Panc1 (cell line): ENCODE measurements at regions not wholly inside any gene's neighbourhood (a gene's known extent, or its start where the extent isn't known, plus 50 kb on each side); places are given as distances from the start of the nearest gene placed in this dataset.

ENCODE experiments used
- ATAC-seq: fragments of 200-7000 bp; cut with Tn5 transposase; 2 replicates; pipeline ENCODE4 v1.9.1; 2020; ENCODE audit warnings: mild to moderate bottlenecking, moderate library complexity
- BruUV-seq: library from RNA; stranded (reverse); fragments of 400-500 nt; replicated peaks from 2 replicates; lab custom pipeline; 2021; lab: Mats Ljungman, UMichigan
- CTCF ChIA-PET: fragments of 300-600 bp; sonication (Branson Sonifier 250); formaldehyde crosslinking; loops from one replicate; lab custom pipeline; 2022; ENCODE audit warnings: antibody characterized with exemption; lab: Charles Lee
- POLR2A ChIA-PET: fragments of 300-600 bp; sonication (Branson Sonifier 250); formaldehyde crosslinking; loops from one replicate; lab custom pipeline; 2022; ENCODE audit warnings: antibody characterized with exemption; lab: Charles Lee
- DNase-seq: peaks from one replicate; pipeline ENCODE4 v3.0.0-alpha.2; 2010; ENCODE audit warnings: low read depth, low spot score
- H3K27ac ChIP-seq: 2 replicates; pipeline ENCODE4 v1.5.1; 2011; ENCODE audit warnings: mild to moderate bottlenecking, low read length, inconsistent platforms
- H3K27me3 ChIP-seq: fragments of 200-500 bp; sonication (Bioruptor generic); 2 replicates; pipeline ENCODE4 v1.6.0; 2014; ENCODE audit warnings: low read length, inconsistent platforms; ENCODE audit not compliant: control insufficient read depth, insufficient read depth
- H3K36me3 ChIP-seq: fragments of 200-500 bp; sonication (Bioruptor generic); 2 replicates; pipeline ENCODE4 v1.5.1; 2014; ENCODE audit warnings: inconsistent platforms, mild to moderate bottlenecking, low read length, moderate library complexity; ENCODE audit not compliant: control insufficient read depth, insufficient read depth
- H3K4me1 ChIP-seq: 2 replicates; pipeline ENCODE4 v1.5.1; 2011; ENCODE audit warnings: inconsistent platforms, mild to moderate bottlenecking, low read length, moderate library complexity; ENCODE audit not compliant: control insufficient read depth, insufficient read depth
- H3K4me3 ChIP-seq, 2 experiments: 2 replicates each; pipeline ENCODE4 v1.5.1; 2011 to 2012; ENCODE audit warnings: low read depth in 2 of 2, low read length in 2 of 2, mild to moderate bottlenecking in 2 of 2, inconsistent platforms in 1 of 2, moderate library complexity in 1 of 2
- H3K9me3 ChIP-seq: fragments of 200-500 bp; sonication (Bioruptor generic); 2 replicates; pipeline ENCODE4 v1.5.1; 2014; ENCODE audit warnings: low read depth, mild to moderate bottlenecking, inconsistent platforms, low read length, moderate library complexity; ENCODE audit not compliant: control insufficient read depth, insufficient read depth
- POLR2AphosphoS5 ChIP-seq: IDR thresholded peaks from 2 replicates; pipeline ENCODE4 v1.6.1; 2012; ENCODE audit warnings: mild to moderate bottlenecking, low read depth, low read length, moderate library complexity
- SIN3A ChIP-seq: IDR thresholded peaks from 2 replicates; pipeline ENCODE4 v1.6.1; 2012; ENCODE audit warnings: low read depth, mild to moderate bottlenecking, low read length, moderate library complexity, borderline replicate concordance; ENCODE audit not compliant: insufficient read depth
- TCF7L2 ChIP-seq: IDR thresholded peaks from 2 replicates; pipeline ENCODE4 v1.6.1; 2011; ENCODE audit warnings: mild to moderate bottlenecking, low read depth, low read length, inconsistent platforms
- in situ Hi-C: cut with HindIII; loops from 2 replicates; pipeline ENCODE4 v1.10.0; 2016; ENCODE audit warnings: low sequenced_read_pairs, low pct_unique_long_range_greater_than_20kb
- intact Hi-C: fragments of 100-400 bp; cut with micrococcal nuclease; formaldehyde crosslinking; loops from one replicate; pipeline ENCODE4 v1.10.0; 2022; ENCODE audit not compliant: unreplicated experiment
- TF ChIP-seq, protein P1 (sequence below), 2 experiments: IDR thresholded peaks; 2 replicates each; pipeline ENCODE4 v1.6.1; 2011 to 2012; ENCODE audit warnings: low read depth in 2 of 2, control low read depth in 1 of 2, low read length in 1 of 2, mild to moderate bottlenecking in 1 of 2, moderate library complexity in 1 of 2; ENCODE audit not compliant: insufficient read depth in 1 of 2
- TF ChIP-seq, protein P2 (sequence below): fragments of 450-650 bp; IDR thresholded peaks from 2 replicates; pipeline ENCODE4 v1.5.1; 2017; ENCODE audit warnings: mild to moderate bottlenecking

DNA sequence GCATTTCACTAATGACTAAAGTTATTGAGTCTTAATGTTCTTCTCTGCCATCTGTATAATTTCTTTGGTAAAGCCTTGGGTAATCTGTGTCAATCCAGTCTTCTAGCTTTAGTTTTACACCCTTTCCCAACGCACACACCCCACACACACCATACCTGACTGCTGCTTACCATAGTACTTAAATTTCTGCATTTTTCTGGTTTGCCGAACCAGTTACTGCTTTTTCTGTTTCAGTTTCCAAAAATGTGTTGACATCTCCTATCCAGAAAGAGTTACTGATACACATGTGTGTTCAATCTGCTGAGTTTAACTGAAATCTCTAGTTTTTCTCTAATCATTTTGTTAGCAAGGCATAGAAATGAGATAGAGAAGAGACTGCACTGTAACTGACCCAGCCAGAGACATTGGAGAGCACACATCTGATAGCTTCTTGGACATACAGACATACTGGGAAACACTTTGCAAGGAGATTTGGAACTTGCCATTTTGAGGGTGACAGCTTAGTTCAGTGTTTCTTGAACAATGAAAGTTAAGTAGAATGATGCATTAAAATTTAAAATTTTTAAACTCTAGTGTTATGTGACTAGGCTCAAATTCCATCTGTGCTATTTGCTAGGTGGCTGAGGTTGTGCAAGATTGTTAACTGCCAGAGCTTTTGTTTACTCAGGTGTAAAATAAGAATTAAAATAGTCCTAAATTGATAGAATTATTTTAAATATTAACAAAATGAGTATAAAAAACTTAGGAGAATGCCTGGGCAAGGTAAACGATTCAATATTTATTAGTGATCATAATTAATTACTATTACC lies 807.6 kb downstream of the DNAJB9 start:
- in situ Hi-C loops, result no loop called here
- DNase-seq (no peak), ATAC-seq (no peak)
- ChIA-PET POLR2A (no interaction called here), CTCF (no interaction called here)
- H3K9me3 ChIP-seq, result no peaks in the 10 kb centered on the region
- no peaks in the 10 kb centered on the region for H3K4me1 ChIP-seq
- intact Hi-C loops, result no loop called here
- BruUV-seq, result no TSS peak
- TF ChIP-seq, protein P1, sequence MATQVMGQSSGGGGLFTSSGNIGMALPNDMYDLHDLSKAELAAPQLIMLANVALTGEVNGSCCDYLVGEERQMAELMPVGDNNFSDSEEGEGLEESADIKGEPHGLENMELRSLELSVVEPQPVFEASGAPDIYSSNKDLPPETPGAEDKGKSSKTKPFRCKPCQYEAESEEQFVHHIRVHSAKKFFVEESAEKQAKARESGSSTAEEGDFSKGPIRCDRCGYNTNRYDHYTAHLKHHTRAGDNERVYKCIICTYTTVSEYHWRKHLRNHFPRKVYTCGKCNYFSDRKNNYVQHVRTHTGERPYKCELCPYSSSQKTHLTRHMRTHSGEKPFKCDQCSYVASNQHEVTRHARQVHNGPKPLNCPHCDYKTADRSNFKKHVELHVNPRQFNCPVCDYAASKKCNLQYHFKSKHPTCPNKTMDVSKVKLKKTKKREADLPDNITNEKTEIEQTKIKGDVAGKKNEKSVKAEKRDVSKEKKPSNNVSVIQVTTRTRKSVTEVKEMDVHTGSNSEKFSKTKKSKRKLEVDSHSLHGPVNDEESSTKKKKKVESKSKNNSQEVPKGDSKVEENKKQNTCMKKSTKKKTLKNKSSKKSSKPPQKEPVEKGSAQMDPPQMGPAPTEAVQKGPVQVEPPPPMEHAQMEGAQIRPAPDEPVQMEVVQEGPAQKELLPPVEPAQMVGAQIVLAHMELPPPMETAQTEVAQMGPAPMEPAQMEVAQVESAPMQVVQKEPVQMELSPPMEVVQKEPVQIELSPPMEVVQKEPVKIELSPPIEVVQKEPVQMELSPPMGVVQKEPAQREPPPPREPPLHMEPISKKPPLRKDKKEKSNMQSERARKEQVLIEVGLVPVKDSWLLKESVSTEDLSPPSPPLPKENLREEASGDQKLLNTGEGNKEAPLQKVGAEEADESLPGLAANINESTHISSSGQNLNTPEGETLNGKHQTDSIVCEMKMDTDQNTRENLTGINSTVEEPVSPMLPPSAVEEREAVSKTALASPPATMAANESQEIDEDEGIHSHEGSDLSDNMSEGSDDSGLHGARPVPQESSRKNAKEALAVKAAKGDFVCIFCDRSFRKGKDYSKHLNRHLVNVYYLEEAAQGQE (IDR thresholded peaks at IDR 0.05; ENCODE audit: insufficient read depth in 1 of 2, low read depth in 2 of 2, low read length in 1 of 2), result no peak
- TF ChIP-seq SIN3A (no peak), POLR2AphosphoS5 (no peak)
- H3K4me3 ChIP-seq, result no peak overlapping the region
- H3K36me3 ChIP-seq, result no peaks in the 10 kb centered on the region
- no peaks in the 10 kb centered on the region for H3K27me3 ChIP-seq
- no peak overlapping the region for H3K27ac ChIP-seq

DNA sequence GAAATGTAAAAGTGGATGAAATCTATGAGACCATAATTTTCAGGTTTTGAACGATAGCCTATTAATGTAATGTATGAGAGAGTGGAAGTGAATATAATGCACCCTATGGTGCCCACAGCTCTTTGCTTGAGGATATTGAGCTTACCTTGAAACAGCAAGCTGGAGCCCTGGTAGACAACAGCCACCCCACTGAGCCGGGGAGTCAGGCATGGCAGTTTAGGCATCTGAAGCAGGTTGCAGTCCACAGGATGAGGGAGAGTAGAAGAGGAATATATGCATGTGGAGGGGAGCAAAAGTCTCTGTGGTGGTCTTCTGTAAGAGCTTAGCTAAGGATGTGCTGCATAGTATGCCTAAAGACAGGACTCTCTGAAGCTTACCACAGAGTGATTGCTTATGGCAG lies 817.3 kb downstream of the DNAJB9 start:
- no peaks in the 10 kb centered on the region for H3K36me3 ChIP-seq
- CTCF ChIA-PET, result interaction anchor here (0.7 kb wide), 1 partner anchor 58 kb away, joined by 3 read pairs; no protein-coding TSS in a partner anchor
- no peak overlapping the region for H3K27ac ChIP-seq
- intact Hi-C loops, result no loop called here
- no peak for DNase-seq
- BruUV-seq, result no TSS peak
- TF ChIP-seq SIN3A, result no peak
- TF ChIP-seq, protein P2, sequence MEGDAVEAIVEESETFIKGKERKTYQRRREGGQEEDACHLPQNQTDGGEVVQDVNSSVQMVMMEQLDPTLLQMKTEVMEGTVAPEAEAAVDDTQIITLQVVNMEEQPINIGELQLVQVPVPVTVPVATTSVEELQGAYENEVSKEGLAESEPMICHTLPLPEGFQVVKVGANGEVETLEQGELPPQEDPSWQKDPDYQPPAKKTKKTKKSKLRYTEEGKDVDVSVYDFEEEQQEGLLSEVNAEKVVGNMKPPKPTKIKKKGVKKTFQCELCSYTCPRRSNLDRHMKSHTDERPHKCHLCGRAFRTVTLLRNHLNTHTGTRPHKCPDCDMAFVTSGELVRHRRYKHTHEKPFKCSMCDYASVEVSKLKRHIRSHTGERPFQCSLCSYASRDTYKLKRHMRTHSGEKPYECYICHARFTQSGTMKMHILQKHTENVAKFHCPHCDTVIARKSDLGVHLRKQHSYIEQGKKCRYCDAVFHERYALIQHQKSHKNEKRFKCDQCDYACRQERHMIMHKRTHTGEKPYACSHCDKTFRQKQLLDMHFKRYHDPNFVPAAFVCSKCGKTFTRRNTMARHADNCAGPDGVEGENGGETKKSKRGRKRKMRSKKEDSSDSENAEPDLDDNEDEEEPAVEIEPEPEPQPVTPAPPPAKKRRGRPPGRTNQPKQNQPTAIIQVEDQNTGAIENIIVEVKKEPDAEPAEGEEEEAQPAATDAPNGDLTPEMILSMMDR, result no peak
- TF ChIP-seq, protein P1 (IDR thresholded peaks at IDR 0.05; ENCODE audit: insufficient read depth in 1 of 2, low read depth in 2 of 2, low read length in 1 of 2), result no peak
- TF ChIP-seq POLR2AphosphoS5, result no peak
- TF ChIP-seq TCF7L2, result no peak
- no peaks in the 10 kb centered on the region for H3K9me3 ChIP-seq
- no peak; the same call in 1 of the 2 replicates for ATAC-seq
- no peak overlapping the region for H3K4me3 ChIP-seq
- H3K4me1 ChIP-seq, result no peaks in the 10 kb centered on the region
- in situ Hi-C loops, result no loop called here
- POLR2A ChIA-PET, result no interaction called here
- H3K27me3 ChIP-seq, result no peaks in the 10 kb centered on the region
